Gastrocnemius medialis (tissue), 4 donors: ENCODE measurements at regions not wholly inside any gene's neighbourhood (a gene's known extent, or its start where the extent isn't known, plus 50 kb on each side); places are given as distances from the start of the nearest gene placed in this dataset.

ENCODE experiments used
- ATAC-seq, 2 donors: fragments of 150-250 bp; one replicate each; pipeline ENCODE4 v1.9.1; 2016
- DNase-seq, 2 donors: peaks; one replicate each; pipeline ENCODE4 v3.0.0-alpha.2; 2019
- H3K27ac ChIP-seq, 4 donors: fragments of 200-600 bp; sonication (generic); 1 replicate in 1 of 4; 2 replicates in 3 of 4; pipeline ENCODE4 v1.5.1; 2016 to 2018; ENCODE audit warnings: mild to moderate bottlenecking in 2 of 4, moderate library complexity in 1 of 4
- H3K27me3 ChIP-seq, 3 donors: fragments of 200-600 bp; sonication (generic) in 2 of 3; 1 replicate in 1 of 3; 2 replicates in 2 of 3; pipeline versions ENCODE4 v1.5.1 to v1.6.0; 2016 to 2019; ENCODE audit warnings: mild to moderate bottlenecking in 1 of 3, moderate library complexity in 1 of 3
- H3K36me3 ChIP-seq, 2 donors: fragments of 200-600 bp; sonication (generic) in 1 of 2; one replicate each; pipeline ENCODE4 v1.5.1; 2017 to 2018
- H3K4me1 ChIP-seq, 2 donors: fragments of 200-600 bp; sonication (generic) in 1 of 2; one replicate each; pipeline ENCODE4 v1.5.1; 2016 to 2017; ENCODE audit warnings: mild to moderate bottlenecking in 2 of 2
- H3K4me3 ChIP-seq, 4 donors: fragments of 200-600 bp; sonication (generic) in 3 of 4; 1 replicate in 1 of 4; 2 replicates in 3 of 4; pipeline ENCODE4 v1.5.1; 2016 to 2019; ENCODE audit warnings: mild to moderate bottlenecking in 2 of 4
- H3K9me3 ChIP-seq, 3 donors: fragments of 200-600 bp; sonication (generic) in 2 of 3; 1 replicate in 1 of 3; 2 replicates in 2 of 3; pipeline ENCODE4 v1.5.1; 2016 to 2019
- CTCF ChIP-seq, 5 experiments: fragments of 450-650 bp in 3 of 5; fragments of 200-600 bp in 2 of 5; sonication (generic) in 2 of 5; IDR thresholded peaks in 4 of 5; conservative IDR thresholded peaks in 1 of 5; 1 replicate in 4 of 5; 2 replicates in 1 of 5; pipeline ENCODE4 v1.5.1; 2016 to 2019; ENCODE audit warnings: antibody characterized with exemption in 5 of 5, mild to moderate bottlenecking in 3 of 5, moderate library complexity in 3 of 5
- POLR2A ChIP-seq, 2 donors: fragments of 450-650 bp; IDR thresholded peaks; one replicate each; pipeline ENCODE4 v1.6.1; 2017; ENCODE audit warnings: antibody characterized with exemption in 2 of 2, mild to moderate bottlenecking in 2 of 2, moderate library complexity in 2 of 2
- in situ Hi-C, 4 donors: fragments of 200-750 bp; cut with MboI; loops; one replicate each; pipeline versions ENCODE4 v1.15.0 to v1.8.0; 2017; ENCODE audit warnings: low sequenced_read_pairs in 4 of 4
- intact Hi-C: fragments of 100-400 bp; cut with DNase I; formaldehyde crosslinking; loops from one replicate; pipeline ENCODE4 v1.15.1; 2023; ENCODE audit warnings: low total_unique reads

GRCh38 chr1:18569811-18570545, 60.7 kb upstream of the PAX7 start:
- Histone ChIP-seq H3K36me3 (no peaks in the 10 kb centered on the region), H3K27me3 (peaks cover 0 to 4% (median 3%) of the 10 kb centered on the region in 3 donors), H3K4me3 (no peak overlapping the region), H3K9me3 (no peaks in the 10 kb centered on the region), H3K27ac (no peak overlapping the region), H3K4me1 (no peaks in the 10 kb centered on the region)
- in situ Hi-C loops, result no loop called here
- no peak for ATAC-seq
- no peak for TF ChIP-seq POLR2A (IDR thresholded peaks at IDR 0.05)
- TF ChIP-seq CTCF (IDR thresholded peaks at IDR 0.05 in 4 of 5, conservative IDR thresholded peaks at IDR 0.05 in 1 of 5), result no peak
- intact Hi-C loops, result loop anchor here (10.0 kb wide), 1 partner anchor 1075 kb away; no protein-coding TSS in a partner anchor
- no peak for DNase-seq

- no peak for TF ChIP-seq CTCF (IDR thresholded peaks at IDR 0.05 in 4 of 5, conservative IDR thresholded peaks at IDR 0.05 in 1 of 5)
- no peak for TF ChIP-seq POLR2A (IDR thresholded peaks at IDR 0.05)
- peaks cover 0 to 6% (median 4%) of the 10 kb centered on the region in 3 donors for H3K27me3 ChIP-seq
- ATAC-seq (no peak), DNase-seq (no peak)
- no peaks in the 10 kb centered on the region for H3K9me3 ChIP-seq
- H3K4me1 ChIP-seq, result no peaks in the 10 kb centered on the region
- H3K27ac ChIP-seq, result no peak overlapping the region
- intact Hi-C loops, result loop anchor here (10.0 kb wide), 1 partner anchor 1076 kb away; no protein-coding TSS in a partner anchor
- no peak overlapping the region for H3K4me3 ChIP-seq
- H3K36me3 ChIP-seq, result no peaks in the 10 kb centered on the region
- in situ Hi-C loops, result no loop called here
These were observed 59.4 kb upstream of the PAX7 start for GRCh38 chr1:18571275-18571674.

- H3K4me3 ChIP-seq, result no peak overlapping the region
- no peaks in the 10 kb centered on the region for H3K4me1 ChIP-seq
- H3K36me3 ChIP-seq, result no peaks in the 10 kb centered on the region
- H3K27me3 ChIP-seq, result peaks cover 0 to 4% (median 4%) of the 10 kb centered on the region in 3 donors
- in situ Hi-C loops, result no loop called here
- intact Hi-C loops, result loop anchor here (10.0 kb wide), 1 partner anchor 1077 kb away; no protein-coding TSS in a partner anchor
- H3K9me3 ChIP-seq, result no peaks in the 10 kb centered on the region
- H3K27ac ChIP-seq, result no peak overlapping the region
- DNase-seq (no peak), ATAC-seq (no peak)
- TF ChIP-seq CTCF (IDR thresholded peaks at IDR 0.05 in 4 of 5, conservative IDR thresholded peaks at IDR 0.05 in 1 of 5) (no peak), POLR2A (IDR thresholded peaks at IDR 0.05) (no peak)
These were observed 58.4 kb upstream of the PAX7 start for GRCh38 chr1:18572022-18572880.

DNA sequence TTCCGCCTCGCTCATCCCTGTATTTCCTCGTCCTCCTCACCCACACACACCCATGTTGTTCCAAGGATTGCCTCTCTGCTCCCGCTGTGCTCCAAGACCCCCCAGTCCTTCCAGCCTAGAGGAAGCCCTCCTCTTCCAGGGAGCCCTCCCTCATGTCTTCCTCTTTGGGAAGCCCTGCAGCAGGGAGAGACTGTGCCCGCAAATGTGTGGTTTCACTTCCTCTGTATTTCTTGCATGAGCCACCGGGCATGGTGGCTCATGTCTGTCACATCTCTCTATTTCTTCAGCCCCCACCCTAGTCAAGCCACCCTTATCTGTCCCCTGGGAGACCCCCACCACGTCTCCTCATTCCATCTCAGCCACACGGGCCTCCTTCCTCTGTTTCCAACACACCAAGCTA, 57.5 kb upstream of the PAX7 start:
- Histone ChIP-seq H3K36me3 (no peaks in the 10 kb centered on the region), H3K27me3 (peaks cover 0 to 4% (median 3%) of the 10 kb centered on the region in 3 donors), H3K27ac (no peak overlapping the region), H3K4me1 (no peaks in the 10 kb centered on the region), H3K9me3 (no peaks in the 10 kb centered on the region), H3K4me3 (no peak overlapping the region)
- ATAC-seq (no peak), DNase-seq (no peak)
- in situ Hi-C loops (no loop called here), intact Hi-C loops (loop anchor here (10.0 kb wide), 1 partner anchor 1078 kb away; no protein-coding TSS in a partner anchor)
- TF ChIP-seq POLR2A (IDR thresholded peaks at IDR 0.05), result no peak
- TF ChIP-seq CTCF (IDR thresholded peaks at IDR 0.05 in 4 of 5, conservative IDR thresholded peaks at IDR 0.05 in 1 of 5), result no peak
